ENCODE measurements at regions not wholly inside any gene's neighbourhood (a gene's known extent, or its start where the extent isn't known, plus 50 kb on each side); places are given as distances from the start of the nearest gene placed in this dataset.

- Histone ChIP-seq H3K27me3 (ENCODE audit: control insufficient read depth, insufficient read depth, low read length) (no peaks in the 10 kb centered on the region), H3K9me3 (replicated peaks; ENCODE audit: control insufficient read depth, low read depth, low read length) (no peaks in the 10 kb centered on the region), H3K4me3 (ENCODE audit: low read length) (no peak overlapping the region), H3K27ac (ENCODE audit: low read length) (no peak overlapping the region), H3K4me1 (ENCODE audit: control insufficient read depth, insufficient read depth, low read length) (no peaks in the 10 kb centered on the region), H3K36me3 (ENCODE audit: control insufficient read depth, insufficient read depth, low read length) (no peaks in the 10 kb centered on the region)
- 95% methylated on average over 7 of the region's 8 CpGs for WGBS (ENCODE audit: insufficient coverage)
- DNase-seq: no peak
Measured at GRCh38 chr16:11408216-11408615, 63.0 kb downstream of the RMI2 start.

- no peak for DNase-seq
- Histone ChIP-seq H3K36me3 (ENCODE audit: control insufficient read depth, insufficient read depth, low read length) (no peaks in the 10 kb centered on the region), H3K4me3 (ENCODE audit: low read length) (no peak overlapping the region), H3K27ac (ENCODE audit: low read length) (no peak overlapping the region), H3K27me3 (ENCODE audit: control insufficient read depth, insufficient read depth, low read length) (no peaks in the 10 kb centered on the region), H3K4me1 (ENCODE audit: control insufficient read depth, insufficient read depth, low read length) (no peaks in the 10 kb centered on the region), H3K9me3 (replicated peaks; ENCODE audit: control insufficient read depth, low read depth, low read length) (no peaks in the 10 kb centered on the region)
- 7% methylated on average over 3 of the region's 6 CpGs for WGBS (ENCODE audit: insufficient coverage)
Measured at GRCh38 chr16:11409398-11409797, 64.1 kb downstream of the RMI2 start.

- 82% methylated on average over 8 of the region's 12 CpGs for WGBS (ENCODE audit: insufficient coverage)
- H3K4me3 ChIP-seq (ENCODE audit: low read length): no peak overlapping the region
- no peaks in the 10 kb centered on the region for H3K4me1 ChIP-seq (ENCODE audit: control insufficient read depth, insufficient read depth, low read length)
- no peaks in the 10 kb centered on the region for H3K9me3 ChIP-seq (replicated peaks; ENCODE audit: control insufficient read depth, low read depth, low read length)
- H3K27ac ChIP-seq (ENCODE audit: low read length): no peak overlapping the region
- no peaks in the 10 kb centered on the region for H3K27me3 ChIP-seq (ENCODE audit: control insufficient read depth, insufficient read depth, low read length)
- peak; percentile 36 for DNase-seq
- H3K36me3 ChIP-seq (ENCODE audit: control insufficient read depth, insufficient read depth, low read length): no peaks in the 10 kb centered on the region
Measured at GRCh38 chr16:11410376-11411058, 65.3 kb downstream of the RMI2 start.

- no peaks in the 10 kb centered on the region for H3K9me3 ChIP-seq (replicated peaks; ENCODE audit: control insufficient read depth, low read depth, low read length)
- 65% methylated on average over 9 of the region's 9 CpGs for WGBS (ENCODE audit: insufficient coverage)
- DNase-seq: no peak
- H3K4me3 ChIP-seq (ENCODE audit: low read length): no peak overlapping the region
- no peaks in the 10 kb centered on the region for H3K36me3 ChIP-seq (ENCODE audit: control insufficient read depth, insufficient read depth, low read length)
- no peak overlapping the region for H3K27ac ChIP-seq (ENCODE audit: low read length)
- H3K27me3 ChIP-seq (ENCODE audit: control insufficient read depth, insufficient read depth, low read length): no peaks in the 10 kb centered on the region
- H3K4me1 ChIP-seq (ENCODE audit: control insufficient read depth, insufficient read depth, low read length): no peaks in the 10 kb centered on the region
Measured at GRCh38 chr16:11411059-11411550, 65.8 kb downstream of the RMI2 start.

- no peak for DNase-seq
- H3K27ac ChIP-seq (ENCODE audit: low read length): no peak overlapping the region
- WGBS (ENCODE audit: insufficient coverage): 89% methylated on average over 7 of the region's 10 CpGs
- no peaks in the 10 kb centered on the region for H3K9me3 ChIP-seq (replicated peaks; ENCODE audit: control insufficient read depth, low read depth, low read length)
- H3K4me3 ChIP-seq (ENCODE audit: low read length): no peak overlapping the region
- H3K4me1 ChIP-seq (ENCODE audit: control insufficient read depth, insufficient read depth, low read length): no peaks in the 10 kb centered on the region
- no peaks in the 10 kb centered on the region for H3K27me3 ChIP-seq (ENCODE audit: control insufficient read depth, insufficient read depth, low read length)
- no peaks in the 10 kb centered on the region for H3K36me3 ChIP-seq (ENCODE audit: control insufficient read depth, insufficient read depth, low read length)
Measured at GRCh38 chr16:11412175-11412904, 67.1 kb downstream of the RMI2 start.

- no peaks in the 10 kb centered on the region for H3K27me3 ChIP-seq (ENCODE audit: control insufficient read depth, insufficient read depth, low read length)
- 53% methylated on average over 10 of the region's 15 CpGs for WGBS (ENCODE audit: insufficient coverage)
- H3K4me3 ChIP-seq (ENCODE audit: low read length): no peak overlapping the region
- no peaks in the 10 kb centered on the region for H3K4me1 ChIP-seq (ENCODE audit: control insufficient read depth, insufficient read depth, low read length)
- no peak overlapping the region for H3K27ac ChIP-seq (ENCODE audit: low read length)
- DNase-seq: no peak
- H3K9me3 ChIP-seq (replicated peaks; ENCODE audit: control insufficient read depth, low read depth, low read length): no peaks in the 10 kb centered on the region
- no peaks in the 10 kb centered on the region for H3K36me3 ChIP-seq (ENCODE audit: control insufficient read depth, insufficient read depth, low read length)
Measured at GRCh38 chr16:11412965-11413887, 68.0 kb downstream of the RMI2 start.

- Histone ChIP-seq H3K9me3 (replicated peaks; ENCODE audit: control insufficient read depth, low read depth, low read length) (peaks cover 3% of the 10 kb centered on the region), H3K36me3 (ENCODE audit: control insufficient read depth, insufficient read depth, low read length) (no peaks in the 10 kb centered on the region), H3K27ac (ENCODE audit: low read length) (no peak overlapping the region), H3K4me1 (ENCODE audit: control insufficient read depth, insufficient read depth, low read length) (no peaks in the 10 kb centered on the region), H3K27me3 (ENCODE audit: control insufficient read depth, insufficient read depth, low read length) (no peaks in the 10 kb centered on the region), H3K4me3 (ENCODE audit: low read length) (no peak overlapping the region)
- no peak for DNase-seq
- WGBS (ENCODE audit: insufficient coverage): 69% methylated on average over 6 of the region's 11 CpGs
Measured at GRCh38 chr16:11413907-11414595, 68.8 kb downstream of the RMI2 start.

GRCh38 chr16:11414815-11415775 lies 69.8 kb downstream of the RMI2 start:
- no peak overlapping the region for H3K27ac ChIP-seq (ENCODE audit: low read length)
- no peak for DNase-seq
- H3K27me3 ChIP-seq (ENCODE audit: control insufficient read depth, insufficient read depth, low read length): no peaks in the 10 kb centered on the region
- no peaks in the 10 kb centered on the region for H3K36me3 ChIP-seq (ENCODE audit: control insufficient read depth, insufficient read depth, low read length)
- WGBS (ENCODE audit: insufficient coverage): 66% methylated on average over 15 of the region's 21 CpGs
- H3K4me3 ChIP-seq (ENCODE audit: low read length): no peak overlapping the region
- peaks cover 3% of the 10 kb centered on the region for H3K9me3 ChIP-seq (replicated peaks; ENCODE audit: control insufficient read depth, low read depth, low read length)
- H3K4me1 ChIP-seq (ENCODE audit: control insufficient read depth, insufficient read depth, low read length): no peaks in the 10 kb centered on the region

Data from muscle of leg (tissue), 3 donors.